ENCODE measurements at regions not wholly inside any gene's neighbourhood (a gene's known extent, or its start where the extent isn't known, plus 50 kb on each side); places are given as distances from the start of the nearest gene placed in this dataset.
A peak's percentile ranks its signal among the peaks of the same experiment; 100 is the strongest.
"Not testable (repeated sequence)": the region's sequence is repeated elsewhere in the genome, so short reads cannot be mapped to it uniquely, and the experiment has no call there.

- Histone ChIP-seq H2AFZ (no peak overlapping the region), H3K4me1 (ENCODE audit: insufficient read depth) (no peaks in the 10 kb centered on the region), H3K9ac (no peak overlapping the region), H3K9me3 (ENCODE audit: low read depth) (no peaks in the 10 kb centered on the region), H3K9me2 (ENCODE audit: insufficient read depth) (no peaks in the 10 kb centered on the region), H3K4me2 (ENCODE audit: unreplicated experiment) (no peak overlapping the region), H3K4me3 (no peak overlapping the region), H4K20me1 (ENCODE audit: insufficient read depth) (no peaks in the 10 kb centered on the region), H3K79me2 (ENCODE audit: insufficient read depth) (no peaks in the 10 kb centered on the region), H3K36me3 (ENCODE audit: low read depth) (no peaks in the 10 kb centered on the region), H3F3A (ENCODE audit: insufficient read depth) (no peaks in the 10 kb centered on the region), H3K27me3 (replicated peaks; ENCODE audit: insufficient read depth) (no peaks in the 10 kb centered on the region), H3K27ac (no peak overlapping the region)
- TF ChIP-seq EZH2phosphoT487 (IDR thresholded peaks at IDR 0.05; ENCODE audit: insufficient read depth, low read depth) (no peak), EZH2 (IDR thresholded peaks at IDR 0.05; ENCODE audit: insufficient read depth, poor library complexity, severe bottlenecking) (no peak)
- DNase-seq = peak; percentile 3
- in situ Hi-C loops (cut with MboI) = no loop called here
- 32 to 36% methylated on average over 10 of the region's 10 CpGs for WGBS, 2 experiments (ENCODE audit: low coverage in 1 of 2, low lambda C conversion rate in 2 of 2, missing lambda C conversion rate in 2 of 2)
These were observed 61.3 kb upstream of the RESF1 start for GRCh38 chr12:31897781-31898503.

DNA sequence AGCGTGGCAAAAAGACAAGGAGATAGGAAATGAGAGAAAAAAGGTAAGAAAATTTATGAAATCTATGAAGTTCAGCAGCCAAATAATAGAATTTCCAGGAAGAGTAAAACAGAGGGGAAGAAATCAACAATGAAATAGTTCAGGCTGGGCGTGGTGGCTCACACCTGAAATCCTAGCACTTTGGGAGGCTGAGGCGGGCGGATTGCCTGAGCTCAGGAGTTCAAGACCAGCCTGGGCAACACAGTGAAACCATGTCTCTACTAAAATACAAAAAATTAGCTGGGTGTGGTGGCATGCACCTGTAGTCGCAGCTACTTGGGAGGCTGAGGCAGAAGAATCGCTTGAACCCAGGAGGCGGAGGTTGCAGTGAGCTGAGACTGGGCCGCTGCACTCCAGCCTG lies 62.1 kb upstream of the RESF1 start:
- H2AFZ ChIP-seq; H4K20me1 ChIP-seq (ENCODE audit: insufficient read depth); H3K36me3 ChIP-seq (ENCODE audit: low read depth); H3K4me3 ChIP-seq; H3K4me2 ChIP-seq (ENCODE audit: unreplicated experiment); H3F3A ChIP-seq (ENCODE audit: insufficient read depth); H3K9ac ChIP-seq; H3K9me3 ChIP-seq (ENCODE audit: low read depth); H3K27me3 ChIP-seq (replicated peaks; ENCODE audit: insufficient read depth); in situ Hi-C loops (cut with MboI); H3K79me2 ChIP-seq (ENCODE audit: insufficient read depth); H3K4me1 ChIP-seq (ENCODE audit: insufficient read depth); H3K9me2 ChIP-seq (ENCODE audit: insufficient read depth); DNase-seq; H3K27ac ChIP-seq: not testable (repeated sequence)
- WGBS, 2 experiments (ENCODE audit: low coverage in 1 of 2, low lambda C conversion rate in 2 of 2, missing lambda C conversion rate in 2 of 2) = 71 to 73% methylated on average over 8 of the region's 8 CpGs

GRCh38 chr12:31896514-31897039 lies 62.6 kb upstream of the RESF1 start:
- H3K4me1 ChIP-seq (ENCODE audit: insufficient read depth) = no peaks in the 10 kb centered on the region
- H3K9ac ChIP-seq = no peak overlapping the region
- H3F3A ChIP-seq (ENCODE audit: insufficient read depth) = no peaks in the 10 kb centered on the region
- TF ChIP-seq EZH2 (IDR thresholded peaks at IDR 0.05; ENCODE audit: insufficient read depth, poor library complexity, severe bottlenecking) = no peak
- no peak for TF ChIP-seq EZH2phosphoT487 (IDR thresholded peaks at IDR 0.05; ENCODE audit: insufficient read depth, low read depth)
- WGBS, 2 experiments (ENCODE audit: low coverage in 1 of 2, low lambda C conversion rate in 2 of 2, missing lambda C conversion rate in 2 of 2) = 40 to 45% methylated on average over 6 of the region's 6 CpGs
- no peaks in the 10 kb centered on the region for H3K9me2 ChIP-seq (ENCODE audit: insufficient read depth)
- H2AFZ ChIP-seq = no peak overlapping the region
- no peaks in the 10 kb centered on the region for H3K9me3 ChIP-seq (ENCODE audit: low read depth)
- H3K4me2 ChIP-seq (ENCODE audit: unreplicated experiment) = no peak overlapping the region
- no peak for DNase-seq
- H3K36me3 ChIP-seq (ENCODE audit: low read depth) = no peaks in the 10 kb centered on the region
- H3K4me3 ChIP-seq = no peak overlapping the region
- H3K79me2 ChIP-seq (ENCODE audit: insufficient read depth) = no peaks in the 10 kb centered on the region
- no peaks in the 10 kb centered on the region for H4K20me1 ChIP-seq (ENCODE audit: insufficient read depth)
- H3K27me3 ChIP-seq (replicated peaks; ENCODE audit: insufficient read depth) = no peaks in the 10 kb centered on the region
- H3K27ac ChIP-seq = no peak overlapping the region
- in situ Hi-C loops (cut with MboI) = no loop called here

- Histone ChIP-seq H3F3A (ENCODE audit: insufficient read depth) (no peaks in the 10 kb centered on the region), H3K27me3 (replicated peaks; ENCODE audit: insufficient read depth) (no peaks in the 10 kb centered on the region), H4K20me1 (ENCODE audit: insufficient read depth) (no peaks in the 10 kb centered on the region), H3K4me3 (no peak overlapping the region), H3K9me3 (ENCODE audit: low read depth) (no peaks in the 10 kb centered on the region), H3K36me3 (ENCODE audit: low read depth) (no peaks in the 10 kb centered on the region), H2AFZ (no peak overlapping the region), H3K4me1 (ENCODE audit: insufficient read depth) (no peaks in the 10 kb centered on the region), H3K4me2 (ENCODE audit: unreplicated experiment) (no peak overlapping the region), H3K27ac (no peak overlapping the region), H3K9me2 (ENCODE audit: insufficient read depth) (no peaks in the 10 kb centered on the region), H3K79me2 (ENCODE audit: insufficient read depth) (no peaks in the 10 kb centered on the region), H3K9ac (no peak overlapping the region)
- DNase-seq = no peak
- in situ Hi-C loops (cut with MboI) = no loop called here
- WGBS, 2 experiments (ENCODE audit: low coverage in 1 of 2, low lambda C conversion rate in 2 of 2, missing lambda C conversion rate in 2 of 2) = 63 to 65% methylated on average over 8 of the region's 8 CpGs
- no peak for TF ChIP-seq EZH2phosphoT487 (IDR thresholded peaks at IDR 0.05; ENCODE audit: insufficient read depth, low read depth)
- TF ChIP-seq EZH2 (IDR thresholded peaks at IDR 0.05; ENCODE audit: insufficient read depth, poor library complexity, severe bottlenecking) = no peak
These were observed 63.6 kb upstream of the RESF1 start for GRCh38 chr12:31895449-31896150.

Data from GM23248 (cell line).